Hematopoietic multipotent progenitor cell treated with erythropoietin and hydrocortisone succinate and interleukin-3 and kit ligand, for 6 days (in vitro differentiated cells): ENCODE measurements at regions not wholly inside any gene's neighbourhood (a gene's known extent, or its start where the extent isn't known, plus 50 kb on each side); places are given as distances from the start of the nearest gene placed in this dataset.
"Not testable (repeated sequence)": the region's sequence is repeated elsewhere in the genome, so short reads cannot be mapped to it uniquely, and the experiment has no call there.

ENCODE experiments used
- DNase-seq: peaks from one replicate; pipeline ENCODE4 v3.0.0-alpha.2; 2015

DNA sequence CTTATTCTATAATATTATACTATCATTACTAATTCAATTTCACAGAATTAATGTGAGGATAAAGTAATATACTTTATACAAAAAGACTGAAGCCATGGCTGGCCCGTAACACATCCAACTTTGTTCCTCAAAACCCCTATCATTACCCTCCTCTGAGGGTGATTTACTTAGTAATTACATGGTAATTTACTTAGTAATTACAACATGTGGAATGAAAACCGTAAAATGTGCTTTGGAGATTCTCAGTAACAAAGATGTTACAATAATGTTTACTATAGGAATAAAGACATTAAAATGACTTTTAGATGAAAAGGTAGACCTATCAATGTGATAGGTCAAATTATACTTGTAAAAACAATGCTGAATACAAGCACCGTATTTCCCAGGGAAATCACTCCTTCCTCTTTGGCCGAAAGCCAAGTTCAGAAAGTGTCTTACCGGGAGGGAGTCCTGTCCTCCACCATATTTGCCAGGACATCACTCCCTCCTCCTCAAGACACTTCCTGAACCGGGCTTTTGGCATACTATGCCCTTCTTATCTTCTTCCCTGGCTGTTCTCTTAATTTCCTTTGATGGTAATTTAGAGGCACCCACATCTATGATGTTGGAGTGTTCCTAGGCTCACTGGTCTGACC lies 1047.8 kb downstream of the SOCS6 start:
- DNase-seq = no peak

DNA sequence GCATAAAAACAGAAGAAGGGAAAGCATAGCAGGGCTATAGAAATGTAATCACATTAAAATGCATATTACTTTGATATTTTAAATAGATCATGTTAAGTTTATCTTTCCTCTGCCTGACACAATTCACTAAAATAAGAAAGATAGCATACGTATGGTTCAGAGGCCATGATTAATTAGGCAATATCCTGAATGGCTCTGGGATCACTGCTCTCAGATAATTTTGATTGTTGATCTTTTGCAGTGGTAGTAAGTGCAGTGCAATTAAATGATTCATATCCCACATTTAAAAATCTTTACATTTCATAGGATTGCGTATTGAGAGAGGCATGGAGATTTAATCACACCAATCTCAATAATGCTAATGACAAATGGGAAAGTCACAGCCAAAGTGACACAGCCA lies 1040.7 kb downstream of the SOCS6 start:
- DNase-seq = no peak

DNA sequence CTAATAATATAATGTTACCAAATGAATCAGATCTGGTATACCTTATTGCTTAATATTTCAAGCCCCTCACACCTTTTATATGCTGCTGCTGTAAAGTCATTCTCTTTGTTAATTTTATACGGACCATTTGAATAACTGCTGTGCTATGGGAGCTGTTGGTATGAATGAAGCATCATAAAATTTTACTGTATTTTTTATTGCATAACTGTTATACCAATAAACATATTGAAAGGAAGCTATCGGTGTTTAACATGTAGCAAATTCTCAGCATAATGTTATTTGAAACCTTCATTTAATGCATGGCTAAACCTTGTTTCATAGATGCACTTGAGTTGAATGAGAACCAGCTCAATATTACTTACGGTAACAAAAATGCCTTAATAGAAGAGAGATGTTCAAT lies 1040.3 kb downstream of the SOCS6 start:
- DNase-seq = no peak

DNA sequence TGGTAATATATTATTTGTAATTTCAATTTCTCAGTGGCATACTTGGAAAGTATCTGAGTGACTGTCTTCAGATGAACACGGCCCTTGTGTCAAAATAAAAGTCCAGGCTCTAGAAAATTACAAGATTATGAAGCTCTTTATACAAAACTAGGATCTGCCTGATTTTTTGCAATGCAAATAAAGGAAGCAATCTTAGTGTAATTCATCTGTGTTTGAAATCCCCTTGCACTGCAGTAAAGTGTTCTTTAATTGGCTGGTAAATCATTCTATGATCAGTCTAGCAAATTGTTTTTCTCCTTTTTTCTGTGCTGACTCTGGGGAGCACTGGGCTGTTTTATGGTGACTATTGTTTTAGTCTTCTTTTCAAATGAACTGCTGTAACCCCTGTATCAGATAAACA lies 1039.0 kb downstream of the SOCS6 start:
- no peak for DNase-seq

DNA sequence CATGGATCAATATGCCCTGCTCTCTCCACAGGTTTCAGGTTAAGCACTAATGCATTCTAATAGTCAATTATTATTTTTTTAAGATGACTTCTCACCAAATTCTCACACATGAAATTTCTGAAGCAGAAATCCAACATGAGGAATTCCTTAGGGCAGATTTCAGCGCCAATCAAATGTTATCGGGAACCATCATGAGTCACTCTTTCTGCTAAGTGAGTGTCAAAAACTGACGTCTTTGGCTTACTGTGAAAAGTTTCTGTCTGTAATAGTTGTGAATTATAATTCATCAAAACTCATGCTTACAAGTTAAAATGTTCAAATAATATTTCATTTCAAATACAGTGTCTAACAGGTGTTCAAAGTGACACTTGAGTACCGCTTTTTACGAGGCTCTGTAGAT lies 1038.6 kb downstream of the SOCS6 start:
- DNase-seq = no peak

DNA sequence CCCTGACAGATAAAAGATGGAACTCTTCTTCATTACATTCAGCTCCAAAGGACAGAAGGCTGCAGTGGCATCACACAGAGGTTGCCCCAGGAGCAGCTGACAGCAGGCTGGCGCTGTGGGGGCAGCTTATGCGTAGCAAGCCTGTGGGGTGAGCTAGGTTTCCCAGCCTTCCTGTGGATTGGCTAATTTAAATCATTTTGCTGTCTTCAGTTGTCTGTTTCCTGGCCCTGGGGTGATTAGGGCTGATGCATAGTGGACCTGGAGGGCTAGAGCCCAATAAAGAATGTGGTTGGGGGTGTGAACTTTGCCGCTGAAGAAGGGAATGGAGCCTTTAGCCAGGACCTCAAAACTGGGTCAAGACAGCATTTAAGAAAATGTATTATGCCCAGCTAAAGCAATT lies 1038.0 kb downstream of the SOCS6 start:
- DNase-seq = no peak

DNA sequence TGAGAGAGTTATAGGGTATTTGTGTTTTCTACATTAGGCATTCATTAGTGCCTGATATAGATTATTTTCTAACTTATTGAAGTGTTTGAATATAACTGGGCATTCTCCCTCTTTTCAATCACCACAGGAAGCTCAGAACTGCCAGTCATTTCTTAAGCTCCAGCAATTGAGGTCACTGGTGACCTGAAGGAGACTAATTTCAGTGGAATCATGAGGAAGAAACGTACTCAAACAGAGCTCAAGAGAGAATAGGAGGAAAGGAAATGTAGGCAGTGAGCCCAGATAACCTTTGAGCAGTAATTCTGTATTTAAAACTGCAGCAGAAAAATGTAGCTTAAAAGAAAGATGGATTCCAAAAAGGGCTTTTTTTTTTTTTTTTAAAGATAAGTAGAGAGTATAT lies 1035.5 kb downstream of the SOCS6 start:
- DNase-seq = no peak

DNA sequence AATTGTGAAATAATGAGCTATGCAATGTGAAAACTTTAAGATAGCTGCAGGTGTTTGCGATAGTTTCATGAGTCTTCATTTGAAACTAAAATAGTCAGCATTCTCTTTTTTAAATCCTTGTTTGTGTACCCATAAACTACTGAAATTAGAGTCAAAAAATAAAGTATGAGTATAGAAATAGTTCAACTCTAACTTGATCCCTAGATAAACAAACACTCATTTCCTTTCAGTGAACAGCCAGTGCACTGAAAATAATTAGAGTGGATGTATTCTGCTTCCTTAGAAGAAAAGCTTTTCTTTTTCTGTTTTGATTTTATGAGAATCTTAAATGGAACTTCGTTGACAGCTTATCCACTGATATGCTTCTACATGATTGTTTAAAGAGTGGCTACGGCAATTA lies 1033.4 kb downstream of the SOCS6 start:
- DNase-seq = no peak

DNA sequence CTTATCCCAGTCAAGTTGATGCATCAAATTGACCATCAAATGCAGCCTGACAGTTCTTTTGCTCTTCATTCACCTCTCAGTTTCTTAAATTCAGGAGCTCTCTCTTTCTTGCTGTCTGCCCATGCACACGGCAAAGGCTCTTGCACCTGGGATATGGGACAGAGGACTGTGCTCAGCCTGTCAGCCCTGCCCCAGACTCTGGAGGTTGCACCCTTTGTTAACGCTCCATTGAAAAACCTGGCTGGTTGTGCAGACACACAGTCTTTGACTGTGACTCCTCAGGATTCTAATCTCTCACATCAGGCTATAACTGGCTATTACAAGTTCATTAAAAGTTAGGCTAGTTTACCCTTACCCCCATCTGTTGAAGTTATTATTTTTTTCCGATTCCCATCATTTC lies 1032.5 kb downstream of the SOCS6 start:
- DNase-seq = no peak

DNA sequence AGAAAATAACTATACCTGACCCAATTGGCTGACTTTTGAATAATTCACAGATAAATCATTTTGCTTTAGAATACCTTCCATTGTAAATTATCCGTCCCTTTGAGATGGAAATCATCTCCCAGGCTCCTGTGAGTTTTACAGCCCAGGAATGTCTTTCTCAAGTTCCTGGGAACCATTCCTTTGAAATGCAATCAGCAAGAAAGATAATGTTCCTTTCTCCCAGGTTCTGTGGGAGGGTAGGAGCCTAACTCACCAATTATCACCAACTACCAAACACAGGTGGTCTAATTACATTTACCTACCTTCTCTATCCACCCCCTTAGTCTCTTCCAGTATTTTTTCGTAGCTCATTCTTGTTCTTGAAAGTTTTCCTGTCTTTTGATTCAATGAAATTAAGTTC lies 1016.0 kb downstream of the SOCS6 start:
- no peak for DNase-seq

DNA sequence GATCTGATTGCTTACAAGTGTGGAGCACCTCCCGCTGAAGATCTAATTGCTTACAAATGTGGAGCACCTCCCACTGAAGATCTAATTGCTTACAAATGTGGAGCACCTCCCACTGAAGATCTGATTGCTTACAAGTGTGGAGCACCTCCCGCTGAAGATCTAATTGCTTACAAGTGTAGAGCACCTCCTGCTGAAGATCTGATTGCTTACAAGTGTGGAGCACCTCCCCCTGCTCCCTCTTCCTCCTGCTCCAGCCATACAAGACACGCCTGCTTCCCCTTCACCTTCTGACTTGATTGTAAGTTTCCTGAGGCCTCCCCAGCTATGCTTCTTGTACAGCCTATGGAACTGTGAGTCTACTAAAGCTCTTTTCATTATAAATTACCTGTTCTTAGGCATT lies 1014.9 kb downstream of the SOCS6 start:
- not testable (repeated sequence) for DNase-seq

DNA sequence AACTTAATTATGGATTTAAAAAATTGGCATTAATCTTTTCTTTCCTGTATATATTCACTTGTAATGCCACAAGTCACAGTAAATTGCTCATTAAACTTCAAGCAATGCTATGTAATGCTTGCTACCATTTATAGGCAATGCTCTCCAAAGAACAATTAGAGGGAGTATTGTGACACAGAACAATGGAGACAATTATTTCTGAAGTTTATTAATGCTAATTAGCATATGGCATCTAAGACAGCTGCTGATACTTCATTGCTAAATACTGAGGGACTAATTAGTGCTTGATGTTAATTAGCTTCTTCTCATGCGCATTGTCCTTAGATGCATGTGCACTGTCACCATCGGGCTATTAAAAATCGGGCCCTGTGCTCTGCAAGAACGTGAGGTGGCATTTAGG lies 1012.8 kb downstream of the SOCS6 start:
- DNase-seq = no peak

DNA sequence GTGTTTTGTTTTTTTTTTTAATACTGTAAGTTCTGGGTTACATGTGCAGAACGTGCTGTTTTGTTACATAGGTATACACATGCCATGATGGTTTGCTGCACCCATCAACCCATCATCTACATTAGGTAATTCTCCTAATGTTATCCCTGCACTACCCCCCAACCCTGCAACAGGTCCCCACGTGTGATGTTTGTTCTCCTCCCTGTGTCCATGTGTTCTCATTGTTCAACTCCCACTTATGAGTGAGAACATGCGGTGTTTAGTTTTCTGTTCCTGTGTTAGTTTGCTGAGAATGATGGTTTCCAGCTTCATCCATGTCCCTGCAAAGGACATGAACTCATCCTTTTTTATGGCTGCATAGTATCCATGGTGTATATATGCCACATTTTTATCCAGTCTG lies 1005.4 kb downstream of the SOCS6 start:
- DNase-seq = not testable (repeated sequence)

DNA sequence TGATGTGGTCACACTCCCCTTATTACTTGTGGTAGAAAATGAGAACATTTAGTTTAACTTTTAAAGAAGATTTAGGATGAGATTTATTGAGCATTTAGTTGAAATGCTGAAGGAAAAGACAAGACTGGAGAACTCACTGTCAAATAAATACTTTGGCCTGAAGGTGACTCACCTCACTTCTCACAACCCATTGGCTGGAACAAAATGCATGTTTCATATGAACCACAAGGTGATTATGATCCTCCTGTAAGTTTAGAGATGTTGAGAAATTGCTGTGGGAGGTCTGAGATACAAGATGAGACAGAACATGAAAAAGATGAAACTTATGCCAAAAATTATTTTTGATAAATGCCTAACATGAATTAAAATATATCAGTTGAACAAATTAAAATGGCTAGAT lies 1004.5 kb downstream of the SOCS6 start:
- DNase-seq = no peak

DNA sequence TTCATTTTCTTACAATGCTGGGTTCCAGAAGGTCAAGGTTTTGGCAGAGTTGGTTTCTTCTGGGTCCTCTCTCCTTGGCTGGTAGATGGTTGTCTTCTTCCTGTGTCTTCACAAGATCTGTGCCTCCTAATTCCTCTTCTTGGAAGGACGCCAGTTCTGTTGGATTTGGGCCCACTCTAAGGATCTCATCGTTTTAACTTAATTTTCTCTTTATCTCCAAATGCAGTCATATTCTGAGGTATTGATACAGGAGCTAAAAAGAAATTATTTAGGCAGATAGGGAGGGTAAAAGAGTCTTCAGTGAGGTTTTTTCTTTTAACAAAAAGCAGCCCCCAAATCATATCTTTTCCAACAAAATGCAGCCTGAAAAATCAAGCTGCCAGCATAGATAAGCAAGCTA lies 998.4 kb downstream of the SOCS6 start:
- DNase-seq = no peak

DNA sequence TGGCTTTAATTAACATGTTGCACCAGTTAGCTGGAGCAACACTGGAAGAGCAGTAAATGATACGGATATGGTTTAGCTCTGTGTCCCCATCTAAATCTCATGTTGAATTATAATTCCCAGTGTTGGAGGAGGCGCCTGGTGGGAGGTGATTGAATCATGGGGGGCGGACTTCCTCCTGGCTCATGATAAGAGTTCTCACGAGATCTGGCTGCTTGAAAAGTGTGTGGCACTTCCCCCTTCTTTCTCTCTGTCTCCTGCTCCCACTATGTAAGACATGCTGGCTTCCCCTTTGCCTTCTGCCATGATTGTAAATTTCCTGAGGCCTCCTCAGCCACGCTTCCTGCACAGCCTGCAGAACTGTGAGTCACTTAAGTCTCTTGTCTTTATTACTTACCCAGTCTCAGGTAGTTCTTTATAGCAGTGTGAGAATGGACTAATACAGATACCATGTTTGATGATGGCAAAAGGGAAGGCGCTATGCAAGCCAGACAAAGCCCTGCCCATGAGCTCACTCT lies 963.6 kb downstream of the SOCS6 start:
- no peak for DNase-seq

DNA sequence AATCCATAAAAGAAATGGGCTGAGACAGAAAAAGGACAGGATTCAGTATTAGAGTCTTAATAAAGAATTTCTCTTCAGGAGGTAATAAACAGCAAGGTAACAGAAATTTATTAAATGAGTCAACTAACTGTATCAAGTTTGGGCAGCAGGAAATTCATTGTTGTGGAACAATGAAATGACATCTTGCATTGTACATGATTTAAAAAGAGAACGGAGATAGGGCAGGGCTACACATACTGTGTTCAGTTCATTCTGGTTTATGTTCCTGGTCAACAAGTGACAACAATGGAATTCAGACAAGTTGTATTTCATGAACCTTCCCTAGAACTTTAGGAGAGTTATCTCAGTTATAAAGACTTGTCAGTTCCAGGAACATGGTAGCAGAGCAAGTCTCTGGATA lies 961.3 kb downstream of the SOCS6 start:
- DNase-seq = no peak

DNA sequence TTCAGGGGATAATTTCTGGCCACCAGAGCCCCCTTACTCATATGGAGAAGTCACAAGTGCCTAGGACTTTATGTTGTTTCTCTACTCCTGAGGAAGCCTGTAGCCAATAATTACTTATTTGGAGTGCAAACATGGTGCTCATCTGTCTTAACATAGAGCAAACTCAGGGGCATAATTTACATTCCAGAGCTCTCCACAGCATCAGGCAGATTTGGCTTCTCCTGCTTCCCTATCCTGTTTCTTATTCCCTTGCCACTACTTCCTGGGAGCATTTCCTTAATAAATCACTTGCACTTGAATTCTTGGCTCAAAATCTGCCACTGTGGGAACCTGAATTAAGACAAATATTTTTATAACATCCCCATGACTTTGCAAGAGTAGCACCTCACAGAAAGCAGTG lies 960.9 kb downstream of the SOCS6 start:
- no peak for DNase-seq

DNA sequence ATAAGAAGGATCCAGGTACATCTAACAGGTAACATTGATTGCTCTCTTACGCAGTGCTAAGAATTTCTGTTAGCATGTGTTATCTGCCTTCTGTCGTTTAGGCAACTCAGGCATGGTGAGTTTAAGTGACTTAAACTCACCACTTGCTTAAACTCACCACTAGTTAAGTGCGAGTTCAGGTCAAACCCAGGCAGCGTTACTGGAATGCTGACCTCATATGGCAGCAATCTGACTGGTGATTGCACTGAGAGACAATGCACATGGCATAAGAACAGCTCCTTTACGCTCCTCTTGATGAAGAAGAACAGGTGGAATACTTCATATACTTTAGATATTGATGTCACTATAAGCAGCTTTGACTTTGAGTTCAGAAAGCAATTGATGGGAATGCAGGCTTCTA lies 954.1 kb downstream of the SOCS6 start:
- DNase-seq = no peak

DNA sequence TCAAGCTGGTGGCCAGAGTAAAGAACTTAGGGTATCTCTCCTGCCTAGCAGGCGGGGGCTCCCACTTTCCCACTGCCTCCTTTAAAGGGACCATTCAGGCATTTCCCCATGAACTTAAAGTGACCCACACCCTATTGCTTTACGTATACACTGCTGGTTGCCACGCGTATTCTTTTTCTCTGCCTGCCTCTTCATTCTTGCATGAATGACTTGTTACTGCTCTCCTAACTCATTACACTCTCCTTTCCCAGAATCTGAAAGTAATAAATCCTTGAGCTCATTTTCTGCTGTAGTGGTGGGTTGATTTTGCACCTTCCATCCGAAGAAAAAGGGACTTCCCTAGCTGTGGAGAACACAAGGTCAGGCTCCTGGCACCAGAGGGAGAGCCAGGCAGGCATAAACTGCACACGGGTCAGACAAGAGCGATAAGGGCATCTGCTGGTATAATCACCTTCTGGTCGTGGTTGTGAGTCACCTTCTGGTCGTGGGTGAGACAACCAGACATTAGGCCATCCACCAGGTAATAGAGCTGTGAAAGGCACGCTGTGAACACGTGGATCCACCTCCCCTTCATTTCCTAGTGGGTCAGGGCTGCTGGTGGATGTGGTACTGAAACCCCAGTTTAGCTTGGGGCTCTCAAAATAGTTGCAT lies 950.3 kb downstream of the SOCS6 start:
- DNase-seq = no peak

DNA sequence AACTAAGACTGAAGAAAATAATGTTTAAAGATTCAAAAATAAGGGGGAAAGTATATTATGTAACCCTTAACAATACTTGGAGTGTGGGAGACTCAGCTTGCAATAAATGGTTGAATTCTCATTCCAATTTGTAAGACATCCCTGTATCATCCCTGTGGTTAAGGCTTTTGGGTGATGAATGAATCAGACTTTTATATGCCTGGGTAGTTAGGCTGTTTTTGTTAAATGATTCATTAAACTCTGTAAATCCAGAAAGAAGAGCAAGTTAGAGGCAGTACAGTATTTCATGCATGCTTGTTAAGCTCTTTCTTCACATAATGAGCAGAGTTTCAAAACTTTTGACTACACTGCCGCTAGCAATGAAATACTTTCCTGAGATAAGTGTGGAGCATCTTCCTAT lies 948.8 kb downstream of the SOCS6 start:
- DNase-seq = no peak

DNA sequence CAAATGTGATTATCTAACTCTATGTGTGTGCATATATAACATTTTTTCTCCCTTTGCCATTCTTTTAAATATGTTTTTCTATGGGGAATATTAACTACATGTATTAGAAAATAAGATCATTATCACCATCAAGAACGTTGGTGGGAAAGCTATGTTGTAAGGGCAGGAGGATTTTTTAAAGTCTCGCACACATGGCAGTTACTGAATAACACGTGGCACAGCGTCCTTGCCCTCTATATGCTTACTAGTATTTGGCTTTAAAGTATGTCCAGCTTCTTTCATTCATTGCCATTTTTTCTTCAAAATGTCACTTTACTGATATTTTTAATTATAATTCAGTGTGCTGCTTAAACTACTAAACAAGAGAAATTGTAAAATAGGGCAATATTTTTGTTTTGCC lies 944.3 kb downstream of the SOCS6 start:
- DNase-seq = no peak

DNA sequence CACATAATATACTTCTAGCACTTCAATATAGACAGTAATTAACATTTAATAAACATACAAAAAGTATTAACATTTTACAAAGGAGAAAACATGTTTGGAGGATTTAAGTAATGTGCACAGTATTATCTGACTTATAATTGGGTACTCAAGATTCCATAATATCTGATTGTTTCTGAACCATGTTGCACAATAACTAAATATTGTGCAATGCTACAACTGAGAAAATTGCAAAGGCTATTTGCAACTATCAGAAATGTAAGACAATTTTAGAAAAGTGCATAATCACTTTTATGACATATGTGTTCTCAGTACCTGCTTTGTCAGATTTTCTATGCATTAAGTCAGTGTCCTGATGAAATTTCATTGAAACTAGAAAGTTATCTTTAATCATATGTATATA lies 934.6 kb downstream of the SOCS6 start:
- DNase-seq = no peak

DNA sequence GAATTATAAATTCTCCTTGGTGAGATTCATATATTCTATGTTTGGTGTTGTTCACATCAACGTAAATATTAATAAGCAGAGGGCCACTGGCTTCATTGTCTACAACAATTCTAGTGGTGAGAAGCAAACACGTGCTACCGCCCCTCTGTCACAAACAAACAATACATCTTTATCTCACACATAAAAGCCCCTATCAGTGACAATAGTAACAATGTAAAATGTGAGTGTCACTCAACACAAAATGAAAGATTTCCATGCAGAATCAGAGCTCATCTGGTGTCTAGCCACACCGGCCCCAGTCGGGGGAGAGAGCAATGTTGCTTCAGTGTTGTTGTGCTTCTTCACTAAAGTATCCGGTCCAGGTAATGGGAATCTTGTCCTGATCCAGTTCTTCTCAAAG lies 932.6 kb downstream of the SOCS6 start:
- DNase-seq = no peak

DNA sequence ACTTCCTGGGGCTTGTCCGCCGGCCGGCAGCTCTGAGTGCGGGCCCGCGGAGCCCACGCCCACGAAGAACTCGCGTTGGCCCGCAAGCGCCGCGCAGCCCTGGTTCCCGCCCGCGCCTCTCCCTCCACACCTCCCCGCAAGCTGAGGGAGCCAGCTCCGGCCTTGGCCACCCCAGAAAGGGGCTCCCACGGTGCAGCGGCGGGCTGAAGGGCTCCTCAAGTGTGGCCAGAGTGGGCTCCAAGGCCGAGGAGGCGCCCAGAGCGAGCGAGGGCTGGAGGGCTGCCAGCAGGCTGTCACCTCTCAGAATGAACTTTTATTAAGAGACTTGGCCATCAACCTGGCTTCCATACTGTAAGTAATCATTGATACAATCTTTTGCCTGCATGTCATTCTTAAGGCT lies 923.9 kb downstream of the SOCS6 start:
- not testable (repeated sequence) for DNase-seq
